HG03342 (cell line): ENCODE measurements at regions not wholly inside any gene's neighbourhood (a gene's known extent, or its start where the extent isn't known, plus 50 kb on each side); places are given as distances from the start of the nearest gene placed in this dataset.

Source experiments
- ATAC-seq: cut with Tn5 transposase; IDR thresholded peaks from one replicate; pipeline ENCODE4 v1.9.1; 2021; ENCODE audit warnings: mild to moderate bottlenecking, moderate library complexity; ENCODE audit not compliant: unreplicated experiment

DNA sequence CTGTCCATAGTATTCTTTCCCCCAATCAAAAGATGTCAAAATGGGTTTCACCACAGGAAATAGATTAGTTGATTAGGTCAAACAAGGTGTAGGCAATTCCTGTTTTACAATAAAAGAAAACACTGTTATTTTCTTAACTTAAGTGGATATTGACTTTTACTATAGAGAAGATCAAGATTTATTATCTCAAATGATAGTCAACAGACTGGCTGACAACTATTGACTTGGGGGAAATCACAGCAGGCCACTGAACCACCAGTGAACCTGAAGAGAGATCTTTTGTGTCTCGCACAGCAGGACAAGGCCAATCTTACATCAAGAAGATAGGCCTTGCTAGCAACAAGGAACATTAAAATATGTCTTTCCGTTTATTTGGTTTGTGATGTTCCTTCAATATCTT is 1187.6 kb downstream of the SI start:
- ATAC-seq = no peak

DNA sequence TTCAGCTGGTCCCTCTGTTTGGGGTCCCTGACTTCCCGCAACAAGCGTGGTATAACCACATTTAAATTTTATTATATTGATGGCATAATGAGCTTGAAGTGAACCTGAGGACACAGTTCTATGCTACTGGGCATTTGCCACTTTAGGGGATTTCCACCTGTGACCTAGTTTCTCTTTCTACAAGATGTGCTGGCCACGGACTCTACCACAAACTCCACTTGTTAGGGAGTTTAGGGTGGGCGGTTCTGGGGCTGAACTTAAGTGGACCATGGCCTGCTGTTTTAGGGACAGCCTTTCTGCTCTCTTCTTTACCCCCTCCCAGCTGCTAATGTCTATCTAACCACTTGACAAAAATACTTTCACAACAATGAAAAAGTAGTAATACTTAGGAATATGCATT is 1199.1 kb downstream of the SI start:
- ATAC-seq = no peak

DNA sequence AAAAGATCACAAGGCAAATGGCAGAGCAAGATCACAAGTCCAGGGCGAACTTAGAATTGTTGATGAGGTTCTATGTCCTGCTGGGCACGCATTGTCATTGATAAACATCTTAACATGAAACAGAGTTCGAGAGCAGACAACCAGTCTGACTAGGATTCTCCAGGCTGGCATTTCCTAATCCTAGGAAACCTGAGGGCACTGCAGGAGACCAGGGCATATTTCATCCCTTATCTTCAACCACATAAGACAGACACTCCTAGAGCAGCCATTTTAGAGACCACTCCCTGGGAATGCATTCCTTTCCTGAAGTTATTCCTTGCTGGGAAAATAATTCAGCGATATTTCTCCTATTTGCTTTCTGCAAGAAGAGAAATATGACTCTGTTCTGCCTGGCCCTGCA is 1199.9 kb downstream of the SI start:
- no peak for ATAC-seq

DNA sequence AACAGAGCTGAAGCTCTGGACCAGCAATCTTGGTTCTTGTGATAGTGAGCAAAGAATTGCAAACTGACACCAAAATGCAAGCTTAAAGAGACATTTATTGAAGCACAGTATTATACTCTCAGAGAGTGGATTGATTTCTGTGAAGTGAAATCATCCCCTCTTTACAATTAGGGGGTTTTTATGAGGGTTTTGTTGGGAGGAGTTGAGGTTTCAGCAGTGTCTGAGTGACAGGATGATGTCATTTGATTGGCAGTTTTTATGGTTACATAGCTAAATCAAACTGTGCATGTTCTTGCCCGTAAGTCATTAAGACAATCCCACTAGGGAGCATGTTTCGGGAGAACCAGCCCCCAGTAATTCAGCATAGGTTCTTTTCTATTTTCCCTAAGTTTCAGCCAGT is 1200.5 kb downstream of the SI start:
- no peak for ATAC-seq

DNA sequence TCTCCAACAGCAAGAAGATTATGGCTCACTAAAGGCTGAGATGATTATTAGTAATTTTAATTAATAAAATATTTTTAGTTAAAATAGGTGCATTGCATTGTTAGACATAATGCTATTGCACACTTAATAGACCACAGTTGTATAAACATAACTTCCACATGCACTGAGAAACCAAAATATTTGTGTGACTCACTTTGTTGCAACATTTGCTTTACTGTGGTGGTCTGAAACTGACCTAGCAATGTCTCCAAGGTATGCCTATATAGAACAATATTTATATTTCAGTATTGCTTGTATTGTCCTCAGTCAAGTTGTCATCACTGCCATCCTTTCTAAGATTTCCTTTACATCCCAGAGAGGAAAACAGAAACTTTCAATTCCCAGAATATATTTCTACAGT is 1215.2 kb downstream of the SI start:
- ATAC-seq = no peak

DNA sequence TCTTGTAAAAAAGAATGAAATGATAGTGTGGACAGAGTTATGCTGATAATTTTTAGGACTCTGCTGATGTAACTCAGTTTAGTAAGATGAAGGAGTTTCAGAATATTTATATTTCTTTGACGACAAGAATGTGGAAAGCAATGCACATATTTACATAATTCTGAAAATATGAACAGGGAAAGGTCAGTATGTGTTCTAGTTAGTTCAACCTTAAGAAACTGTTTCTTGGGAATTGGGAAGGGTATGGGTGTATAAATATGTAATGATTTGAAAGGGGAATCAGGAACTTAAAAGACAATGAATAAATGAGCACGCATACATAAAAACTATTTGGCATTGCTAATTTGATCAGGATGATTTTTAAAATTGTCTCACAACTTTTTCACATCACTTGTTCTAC is 1226.1 kb downstream of the SI start:
- no peak for ATAC-seq

DNA sequence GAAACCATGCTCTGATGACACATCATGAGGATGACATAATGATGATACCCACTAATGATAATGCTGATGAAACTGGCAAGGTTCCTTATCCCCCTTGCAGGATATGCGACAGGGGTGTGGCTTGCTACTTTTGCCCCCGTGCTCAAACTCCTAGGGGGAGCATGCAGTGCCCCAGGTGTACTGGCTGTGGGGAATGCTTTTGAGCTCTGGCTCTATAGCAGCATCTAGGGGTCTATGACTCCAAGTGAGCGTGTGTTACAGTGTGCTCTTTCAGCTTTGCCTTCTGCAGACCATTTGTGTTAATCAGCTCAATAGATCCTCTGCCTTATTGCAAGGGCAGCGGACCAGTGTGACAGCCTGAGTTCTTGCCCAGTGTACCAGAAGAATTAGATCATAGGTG is 1239.5 kb downstream of the SI start:
- no peak for ATAC-seq

DNA sequence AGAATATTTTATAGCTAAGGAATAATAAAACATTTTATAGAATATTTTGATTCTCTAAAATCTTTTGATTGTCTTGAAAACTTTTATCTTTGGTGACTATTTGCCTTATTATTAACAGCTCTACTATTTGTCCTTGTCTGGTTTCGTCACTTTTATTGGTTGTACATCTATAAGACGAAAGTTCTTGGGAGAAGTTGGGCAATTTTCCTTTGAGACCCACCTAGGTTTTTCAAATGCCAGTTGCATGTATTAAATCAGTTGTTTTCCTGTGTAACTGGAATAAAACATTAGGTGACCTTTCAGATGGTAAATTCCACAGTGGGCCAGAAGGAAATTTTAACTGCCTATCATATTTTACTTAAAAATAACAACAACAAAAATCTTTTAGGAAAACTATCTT is 1245.7 kb downstream of the SI start:
- ATAC-seq = no peak

DNA sequence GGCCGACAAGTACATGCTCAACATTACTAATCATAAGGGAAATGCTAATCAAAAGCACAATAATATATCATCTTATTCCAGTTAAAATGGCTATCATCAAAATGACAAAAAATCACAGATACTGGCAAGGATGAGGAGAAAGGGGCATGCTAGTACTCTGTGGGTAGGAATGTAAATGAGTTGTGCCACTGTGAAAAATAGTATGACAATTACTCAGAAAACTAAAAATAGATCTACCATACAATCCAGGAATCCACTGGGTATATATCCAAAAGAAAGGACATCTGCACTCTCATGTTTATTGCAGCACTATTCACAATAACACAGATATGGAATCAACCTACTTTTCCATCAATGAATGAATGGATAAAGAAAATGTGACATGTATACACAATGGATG is 1256.5 kb downstream of the SI start:
- no peak for ATAC-seq

DNA sequence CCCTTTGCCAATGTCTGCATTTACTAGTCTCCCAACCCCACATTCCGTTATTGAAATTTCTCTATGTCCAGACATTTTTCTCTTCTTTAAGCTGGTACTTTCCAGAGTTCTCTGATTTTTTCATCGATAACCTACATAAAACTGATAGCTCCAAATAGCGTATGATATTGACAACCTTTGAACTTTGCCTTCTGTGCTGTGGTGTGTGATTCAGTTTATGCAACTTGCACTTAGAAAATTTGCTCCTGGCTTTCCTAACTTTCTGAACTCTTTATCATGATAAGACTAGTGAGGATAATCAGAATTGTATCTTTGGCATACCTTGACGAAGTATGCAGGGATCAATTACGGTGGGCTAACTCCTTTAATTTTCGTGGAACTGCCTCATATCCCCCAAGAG is 1261.3 kb downstream of the SI start:
- ATAC-seq = no peak

DNA sequence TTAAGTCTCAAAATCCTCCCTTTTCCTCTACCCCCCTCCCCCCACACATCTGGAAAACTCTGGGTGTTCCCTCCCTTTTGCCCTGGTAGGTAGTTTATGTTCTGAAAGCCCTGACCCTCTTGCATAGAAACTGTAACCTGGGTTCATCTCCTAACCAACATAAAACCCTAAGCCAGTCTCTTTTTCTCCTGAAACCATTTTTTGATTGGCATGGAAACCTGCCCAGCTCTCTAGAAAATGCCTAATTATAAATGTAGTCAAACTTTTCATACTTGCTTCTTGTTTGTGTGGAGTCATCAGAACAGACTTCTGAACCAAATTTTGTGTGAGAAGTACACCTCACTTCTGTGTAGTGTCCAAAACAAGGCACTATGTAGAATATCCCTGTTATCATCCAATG is 1264.4 kb downstream of the SI start:
- no peak for ATAC-seq

DNA sequence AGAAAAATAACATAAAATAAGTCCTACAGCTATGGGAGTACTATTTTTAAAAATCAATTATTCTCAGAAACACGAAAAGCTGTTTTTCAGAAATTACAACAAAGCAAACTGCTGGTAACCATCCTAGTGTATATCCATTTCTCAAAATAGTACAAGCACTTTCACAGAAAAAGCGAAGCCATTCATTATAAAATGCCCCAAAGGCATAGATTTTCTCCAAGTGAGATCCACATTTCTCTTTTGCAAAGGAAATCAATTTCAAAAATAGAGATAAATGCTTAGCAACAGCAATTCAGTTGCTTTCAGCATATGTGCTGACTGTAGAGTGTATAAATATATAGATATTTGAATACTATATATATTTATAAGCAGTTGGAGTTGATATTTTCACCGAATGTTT is 1266.3 kb downstream of the SI start:
- no peak for ATAC-seq

DNA sequence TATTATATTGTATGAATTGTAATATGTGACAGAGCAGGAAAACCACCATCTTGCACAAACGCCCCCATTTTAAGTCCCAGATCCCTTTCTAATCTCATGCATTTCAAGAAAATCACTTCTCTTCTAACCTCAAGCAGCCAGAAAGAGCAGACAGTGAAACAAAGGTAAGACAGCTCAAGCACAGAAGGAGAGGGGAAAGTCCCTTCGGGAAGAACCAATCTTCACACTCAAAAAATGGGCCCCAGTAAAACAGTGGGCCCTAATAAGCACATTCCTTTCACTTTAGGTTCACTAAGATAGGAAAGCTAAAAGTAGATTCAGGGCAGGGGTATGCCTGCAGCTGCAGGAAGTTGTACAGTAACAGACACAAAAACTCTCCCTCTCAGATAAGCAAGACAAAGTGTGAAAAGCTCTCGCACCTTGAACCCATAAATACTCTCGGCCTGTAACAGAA is 1268.7 kb downstream of the SI start:
- ATAC-seq = no peak

DNA sequence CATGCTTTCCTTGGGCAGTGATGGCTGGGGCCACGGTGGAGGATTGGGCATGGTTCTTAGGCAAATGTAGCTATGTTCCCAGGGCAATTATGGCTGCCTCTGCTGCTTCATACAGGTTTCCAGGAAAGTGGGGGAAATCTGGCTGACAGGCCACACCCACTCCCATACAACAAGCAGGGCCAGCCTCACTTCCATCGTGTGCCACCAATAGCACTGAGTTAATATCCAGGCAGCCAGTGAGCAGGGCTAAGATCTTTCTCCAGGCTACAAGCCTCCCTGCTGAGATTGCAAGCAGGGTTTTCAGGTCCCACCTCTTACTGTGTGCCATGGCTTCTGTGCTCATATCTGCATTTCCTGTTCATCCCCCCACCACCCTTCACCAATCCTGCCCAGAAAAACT is 1291.9 kb downstream of the SI start:
- ATAC-seq = no peak

DNA sequence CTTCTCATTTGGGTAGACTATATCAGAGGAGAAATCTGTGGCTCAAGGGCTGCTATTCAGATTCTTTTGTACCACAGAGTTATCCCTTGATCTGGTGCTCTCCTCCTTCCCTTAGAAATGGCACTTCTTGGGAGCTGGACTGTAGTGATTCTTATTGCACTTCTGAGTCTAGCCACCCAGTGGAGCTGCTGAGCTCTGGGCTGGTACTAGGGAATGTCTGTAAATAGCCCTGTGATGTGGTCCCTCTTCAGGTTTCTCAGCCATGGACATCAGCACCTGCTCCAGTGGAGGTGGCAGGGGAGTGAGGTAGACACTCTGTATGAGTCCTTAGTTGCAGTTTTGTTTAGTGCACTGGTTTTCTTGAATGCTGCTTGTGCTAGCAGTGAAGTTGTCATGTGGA is 1292.6 kb downstream of the SI start:
- ATAC-seq = no peak

DNA sequence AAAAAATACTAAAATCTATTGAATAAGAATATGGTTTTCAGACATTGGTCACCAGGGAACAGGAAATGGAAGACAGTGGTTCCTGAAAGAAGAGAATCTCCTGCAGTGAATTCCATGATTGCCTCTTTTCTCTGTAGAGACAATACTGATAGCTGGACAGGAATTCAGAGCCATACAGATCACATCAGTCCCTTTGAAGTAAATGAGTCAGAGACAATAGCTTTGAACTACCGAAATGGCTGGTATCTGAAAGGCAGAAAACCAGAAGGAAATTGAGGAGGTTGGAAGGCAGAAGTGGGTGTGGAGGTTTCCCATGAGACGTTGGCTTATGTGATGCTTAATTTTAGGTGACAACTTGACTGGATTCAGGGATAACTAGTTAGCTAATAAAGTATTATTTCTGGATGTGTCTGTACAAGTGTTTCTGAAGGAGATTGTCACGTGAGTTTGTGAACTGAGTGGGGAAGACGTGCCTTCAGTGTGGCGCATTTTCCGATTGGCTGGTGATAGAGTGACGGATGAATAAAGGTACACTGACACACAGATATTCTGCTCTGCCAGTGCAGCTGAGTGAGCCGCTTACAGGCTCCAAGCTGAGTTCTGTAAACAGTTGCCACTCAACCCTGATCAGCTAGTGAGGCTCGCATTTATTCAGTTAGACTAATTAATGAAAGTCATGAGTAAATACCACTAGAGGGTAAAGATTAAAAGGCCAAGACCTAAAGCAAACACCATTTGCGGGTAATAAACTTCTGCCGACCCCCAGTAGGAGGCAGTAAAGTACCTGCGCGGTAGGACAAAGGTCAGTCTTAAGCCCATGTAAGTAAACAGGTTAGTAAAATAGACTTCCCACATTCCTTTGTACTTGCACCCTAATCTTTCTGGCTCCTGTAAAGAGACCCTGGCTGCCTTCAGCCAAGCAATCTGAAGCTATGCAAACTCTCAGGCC is 1298.6 kb downstream of the SI start:
- ATAC-seq = no peak

DNA sequence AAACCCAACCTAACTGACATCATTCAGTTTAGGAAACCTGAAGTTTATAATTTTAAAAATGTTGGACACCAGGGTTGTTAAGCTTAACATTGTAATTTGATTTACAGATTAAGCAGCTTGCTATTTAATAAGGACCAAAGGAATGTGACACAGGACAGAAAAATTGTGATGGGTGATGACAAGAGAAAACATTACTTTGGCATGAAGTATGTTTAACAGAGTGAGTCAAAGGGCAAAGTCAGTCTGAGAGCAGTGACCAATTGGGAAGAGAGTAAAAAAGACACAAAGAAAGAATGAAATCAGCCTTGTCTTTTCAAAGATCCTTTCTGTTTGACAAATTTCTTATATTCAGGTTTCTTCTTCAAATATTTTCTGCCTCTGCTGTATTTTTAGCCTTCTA is 1301.6 kb downstream of the SI start:
- no peak for ATAC-seq

DNA sequence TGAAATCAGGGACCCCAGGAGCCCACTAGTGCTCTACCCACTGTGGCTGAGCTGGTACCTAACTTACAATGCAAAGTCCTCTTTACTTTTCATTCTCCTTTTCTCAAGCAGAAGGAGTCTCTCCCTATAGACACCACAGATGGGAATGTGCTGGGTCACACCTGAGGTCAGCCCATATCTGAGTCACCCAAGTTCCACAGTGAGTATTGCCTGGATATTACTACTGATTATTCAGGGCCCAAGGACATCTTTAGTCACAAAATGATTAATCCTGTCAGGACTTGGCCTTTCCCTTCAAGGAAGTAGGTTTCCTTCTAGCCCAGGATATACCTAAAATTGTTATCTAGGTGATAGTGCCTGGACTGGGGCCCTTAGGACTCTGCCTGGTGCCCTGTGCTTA is 1305.2 kb downstream of the SI start:
- ATAC-seq = no peak

DNA sequence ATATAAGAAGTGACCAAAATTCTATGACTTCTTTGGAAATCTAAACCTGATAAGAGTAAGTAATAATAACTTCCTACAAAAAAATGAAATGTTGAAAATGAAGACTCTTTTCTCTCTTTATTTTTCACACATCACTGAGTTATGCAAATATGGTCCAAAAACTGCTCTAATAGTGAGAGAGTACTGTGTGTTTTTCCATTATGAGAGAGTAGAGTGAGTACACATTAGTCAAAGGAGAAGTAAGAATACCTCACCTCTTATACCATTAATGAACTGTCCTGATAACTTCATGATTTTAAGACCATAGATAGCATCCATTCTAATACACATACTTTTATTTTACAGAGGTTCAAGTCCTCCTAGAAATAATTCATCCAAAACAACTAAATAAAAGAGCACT is 1310.2 kb downstream of the SI start:
- ATAC-seq = peak; percentile 70

DNA sequence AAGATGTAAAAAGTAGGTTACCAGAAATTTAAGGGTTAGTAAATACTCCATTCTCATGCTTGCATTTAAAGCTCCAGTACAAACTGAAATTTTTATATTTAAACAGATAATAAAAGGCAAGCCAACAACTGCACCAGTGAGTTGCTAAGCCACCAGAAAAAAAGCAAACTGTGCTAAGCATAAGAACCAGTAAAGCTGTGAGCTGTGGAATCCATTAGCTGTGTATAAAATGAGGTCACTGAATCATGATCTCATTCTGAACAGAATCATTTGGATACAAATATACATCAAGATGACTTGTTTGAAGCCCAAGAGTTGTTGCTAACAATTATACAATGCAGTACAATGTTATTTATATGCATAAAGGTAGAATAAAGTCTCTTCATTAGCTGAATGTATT is 1312.2 kb downstream of the SI start:
- no peak for ATAC-seq

DNA sequence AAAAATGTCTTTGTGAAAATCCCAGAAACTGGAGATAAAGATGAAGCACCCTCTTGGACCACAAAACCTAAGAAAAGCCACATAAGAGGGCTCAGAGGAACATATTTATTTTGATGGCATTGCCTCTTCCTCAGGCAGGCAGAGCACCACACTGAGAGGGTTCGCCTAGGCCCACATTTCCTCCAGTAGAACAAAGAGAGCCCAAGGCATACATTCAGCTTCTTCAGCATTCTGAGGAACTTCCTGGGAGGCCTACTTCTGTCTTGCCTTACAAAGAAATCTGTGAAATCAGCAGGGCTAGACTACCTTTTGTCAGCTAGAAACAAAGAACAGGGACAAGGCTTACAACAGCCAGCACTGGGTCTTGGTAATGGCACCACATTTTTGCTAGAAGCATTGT is 1325.3 kb downstream of the SI start:
- ATAC-seq = no peak

DNA sequence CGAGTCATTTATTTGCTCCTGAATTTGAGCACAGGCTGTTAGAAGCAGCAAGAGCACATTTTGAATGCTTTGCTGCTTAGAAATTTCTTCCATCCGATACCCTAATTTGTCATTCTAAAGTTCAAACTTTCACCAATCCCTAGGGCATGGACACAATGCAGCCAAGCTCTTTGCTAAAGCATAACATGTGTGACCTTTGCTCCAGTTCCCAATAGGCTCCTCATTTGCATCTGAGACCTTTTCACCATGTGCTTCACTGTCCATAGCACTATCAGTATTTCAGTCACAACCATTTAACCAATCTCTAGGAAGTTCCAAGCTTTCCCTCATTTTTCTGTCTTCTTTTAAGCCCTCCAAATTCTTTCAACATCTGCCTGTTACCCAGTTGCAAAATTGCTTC is 1333.1 kb downstream of the SI start:
- no peak for ATAC-seq

DNA sequence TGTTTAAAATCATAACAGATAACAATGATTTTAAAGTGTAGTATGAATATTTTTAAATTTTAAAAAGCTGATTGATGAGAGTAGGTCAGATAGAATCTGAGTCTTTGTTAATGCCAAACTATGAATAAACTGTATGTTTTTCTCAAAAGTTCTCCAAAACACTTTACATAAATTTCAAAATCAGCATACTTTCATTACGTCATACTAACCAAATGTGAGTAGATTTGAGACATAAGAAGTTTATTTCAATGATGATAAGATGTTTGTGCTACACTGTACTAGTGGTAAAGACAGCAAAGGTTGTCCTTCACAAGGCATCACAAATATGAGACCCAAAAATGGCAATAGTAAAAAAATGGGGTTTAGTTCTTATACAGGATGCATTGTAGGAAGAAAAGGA is 1342.9 kb downstream of the SI start:
- no peak for ATAC-seq
